PFSK-1 (cell line): ENCODE measurements at regions not wholly inside any gene's neighbourhood (a gene's known extent, or its start where the extent isn't known, plus 50 kb on each side); places are given as distances from the start of the nearest gene placed in this dataset.

ENCODE experiments used
- POLR2AphosphoS5 ChIP-seq: IDR thresholded peaks from 2 replicates; pipeline ENCODE4 v1.6.1; 2012; ENCODE audit warnings: low read depth, mild to moderate bottlenecking, control low read depth, low read length, moderate library complexity
- SIN3A ChIP-seq: IDR thresholded peaks from 2 replicates; pipeline ENCODE4 v1.6.1; 2012; ENCODE audit warnings: mild to moderate bottlenecking, low read length, moderate library complexity, borderline replicate concordance; ENCODE audit not compliant: insufficient read depth
- TAF1 ChIP-seq: IDR thresholded peaks from 2 replicates; pipeline ENCODE4 v1.6.1; 2012; ENCODE audit warnings: low read length, control low read depth, borderline replicate concordance; ENCODE audit not compliant: insufficient read depth

DNA sequence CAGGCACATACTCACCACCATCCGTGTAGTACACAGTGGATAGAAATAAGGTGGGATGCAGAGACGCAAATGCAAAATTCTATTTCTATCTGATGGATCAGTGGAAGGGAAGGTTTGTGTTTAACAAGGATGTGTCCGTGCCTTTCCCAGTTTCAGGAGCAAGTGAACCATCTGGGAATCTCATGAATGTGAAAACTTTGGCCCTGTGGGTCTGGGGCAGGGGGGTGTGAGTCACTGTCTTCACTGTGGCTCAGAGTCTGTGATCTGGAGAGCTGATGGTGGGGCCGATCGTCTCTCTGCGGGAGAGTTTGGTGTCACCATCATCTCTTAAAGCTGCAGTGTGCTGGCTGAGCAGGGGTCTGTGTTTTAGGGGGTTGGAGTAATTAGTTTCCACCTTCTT is 179.3 kb upstream of the STS start:
- TF ChIP-seq POLR2AphosphoS5 (no peak), SIN3A (no peak), TAF1 (no peak)
